PC-9 (cell line): ENCODE measurements at regions not wholly inside any gene's neighbourhood (a gene's known extent, or its start where the extent isn't known, plus 50 kb on each side); places are given as distances from the start of the nearest gene placed in this dataset.
"Not testable (repeated sequence)": the region's sequence is repeated elsewhere in the genome, so short reads cannot be mapped to it uniquely, and the experiment has no call there.

ENCODE experiments used
- BruUV-seq: library from RNA; stranded (reverse); fragments of 400-500 nt; replicated peaks from 2 replicates; lab custom pipeline; 2021; lab: Mats Ljungman, UMichigan
- CTCF ChIA-PET: fragments of 300-600 bp; sonication (Branson Sonifier 250); formaldehyde crosslinking; loops from one replicate; lab custom pipeline; 2022; ENCODE audit warnings: antibody characterized with exemption; lab: Charles Lee
- POLR2A ChIA-PET: fragments of 300-600 bp; sonication (Branson Sonifier 250); formaldehyde crosslinking; loops from one replicate; lab custom pipeline; 2022; ENCODE audit warnings: antibody characterized with exemption; ENCODE audit not compliant: unreplicated experiment; lab: Charles Lee
- DNase-seq, 2 experiments: peaks; one replicate each; pipeline versions ENCODE4 v3.0.0 to v3.0.0-alpha.2; 2015 to 2022; ENCODE audit warnings: mixed read lengths in 1 of 2
- H2AFZ ChIP-seq: fragments of 200-600 bp; sonication (generic); 2 replicates; pipeline ENCODE4 v1.8.1; 2017; ENCODE audit warnings: antibody characterized with exemption
- H3F3A ChIP-seq: fragments of 200-600 bp; sonication (generic); 2 replicates; pipeline ENCODE4 v1.8.1; 2017; ENCODE audit warnings: antibody characterized with exemption, mild to moderate bottlenecking, low read depth; ENCODE audit not compliant: insufficient read depth
- H3K27ac ChIP-seq: fragments of 200-600 bp; sonication (generic); 2 replicates; pipeline ENCODE4 v1.6.1; 2016; ENCODE audit warnings: mixed run types
- H3K27me3 ChIP-seq: fragments of 200-600 bp; sonication (generic); 2 replicates; pipeline ENCODE4 v1.6.1; 2016; ENCODE audit warnings: low read depth, mixed run types; ENCODE audit not compliant: insufficient read depth
- H3K36me3 ChIP-seq: fragments of 200-600 bp; sonication (generic); 2 replicates; pipeline ENCODE4 v1.6.1; 2016; ENCODE audit warnings: low read depth, mixed run types
- H3K4me1 ChIP-seq: fragments of 200-600 bp; sonication (generic); replicated peaks from 2 replicates; pipeline ENCODE4 v1.6.1; 2016; ENCODE audit warnings: mixed run types; ENCODE audit not compliant: insufficient read depth
- H3K4me2 ChIP-seq: fragments of 200-600 bp; sonication (generic); 2 replicates; pipeline ENCODE4 v1.6.1; 2017; ENCODE audit warnings: mixed run types
- H3K4me3 ChIP-seq: fragments of 200-600 bp; sonication (generic); 2 replicates; pipeline ENCODE4 v1.6.1; 2016; ENCODE audit warnings: mixed run types
- H3K79me2 ChIP-seq: fragments of 200-600 bp; sonication (generic); 2 replicates; pipeline ENCODE4 v1.6.1; 2017; ENCODE audit warnings: low read depth, mixed run types
- H3K9me2 ChIP-seq: fragments of 200-600 bp; sonication (generic); 2 replicates; pipeline ENCODE4 v1.8.1; 2017; ENCODE audit warnings: mild to moderate bottlenecking; ENCODE audit not compliant: insufficient read depth
- H3K9me3 ChIP-seq: fragments of 200-600 bp; sonication (generic); 2 replicates; pipeline ENCODE4 v1.8.1; 2016; ENCODE audit warnings: low read depth; ENCODE audit not compliant: insufficient read depth
- H4K20me1 ChIP-seq: fragments of 200-600 bp; sonication (generic); 2 replicates; pipeline ENCODE4 v1.8.1; 2017; ENCODE audit not compliant: insufficient read depth
- EZH2 ChIP-seq: fragments of 200-600 bp; sonication (generic); IDR thresholded peaks from 2 replicates; pipeline ENCODE4 v1.8.0; 2017; ENCODE audit warnings: antibody characterized with exemption, low read depth
- intact Hi-C: fragments of 100-400 bp; cut with micrococcal nuclease; formaldehyde crosslinking; loops from one replicate; pipeline ENCODE4 v1.10.0; 2022; ENCODE audit not compliant: unreplicated experiment
- TF ChIP-seq, protein P1 (sequence below): fragments of 200-600 bp; sonication (generic); conservative IDR thresholded peaks from 2 replicates; pipeline ENCODE4 v1.6.1; 2017; ENCODE audit warnings: mixed run types, antibody characterized with exemption, mild to moderate bottlenecking, moderate library complexity

GRCh38 chr12:47407463-47408129, 298.2 kb downstream of the RPAP3 start:
- CTCF ChIA-PET: interaction anchor here (1.3 kb wide), 1 partner anchor 375 kb away, joined by 3 read pairs; no protein-coding TSS in a partner anchor
- no peak for DNase-seq
- Histone ChIP-seq H3K4me3 (no peak overlapping the region), H3K9me2 (no peaks in the 10 kb centered on the region), H3K4me1 (no peaks in the 10 kb centered on the region), H3K4me2 (no peak overlapping the region), H3K27me3 (no peaks in the 10 kb centered on the region), H3K79me2 (no peaks in the 10 kb centered on the region), H3K27ac (no peak overlapping the region), H3F3A (no peaks in the 10 kb centered on the region), H3K9me3 (no peaks in the 10 kb centered on the region; the same call in 1 of the 2 replicates), H3K36me3 (no peaks in the 10 kb centered on the region), H4K20me1 (no peaks in the 10 kb centered on the region), H2AFZ (no peak overlapping the region)
- BruUV-seq: no TSS peak
- intact Hi-C loops: loop anchor here (1.0 kb wide), 1 partner anchor 375 kb away; no protein-coding TSS in a partner anchor
- POLR2A ChIA-PET: no interaction called here
- no peak for TF ChIP-seq EZH2
- TF ChIP-seq, protein P1, sequence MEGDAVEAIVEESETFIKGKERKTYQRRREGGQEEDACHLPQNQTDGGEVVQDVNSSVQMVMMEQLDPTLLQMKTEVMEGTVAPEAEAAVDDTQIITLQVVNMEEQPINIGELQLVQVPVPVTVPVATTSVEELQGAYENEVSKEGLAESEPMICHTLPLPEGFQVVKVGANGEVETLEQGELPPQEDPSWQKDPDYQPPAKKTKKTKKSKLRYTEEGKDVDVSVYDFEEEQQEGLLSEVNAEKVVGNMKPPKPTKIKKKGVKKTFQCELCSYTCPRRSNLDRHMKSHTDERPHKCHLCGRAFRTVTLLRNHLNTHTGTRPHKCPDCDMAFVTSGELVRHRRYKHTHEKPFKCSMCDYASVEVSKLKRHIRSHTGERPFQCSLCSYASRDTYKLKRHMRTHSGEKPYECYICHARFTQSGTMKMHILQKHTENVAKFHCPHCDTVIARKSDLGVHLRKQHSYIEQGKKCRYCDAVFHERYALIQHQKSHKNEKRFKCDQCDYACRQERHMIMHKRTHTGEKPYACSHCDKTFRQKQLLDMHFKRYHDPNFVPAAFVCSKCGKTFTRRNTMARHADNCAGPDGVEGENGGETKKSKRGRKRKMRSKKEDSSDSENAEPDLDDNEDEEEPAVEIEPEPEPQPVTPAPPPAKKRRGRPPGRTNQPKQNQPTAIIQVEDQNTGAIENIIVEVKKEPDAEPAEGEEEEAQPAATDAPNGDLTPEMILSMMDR: no peak

GRCh38 chr12:47403681-47404080, 302.1 kb downstream of the RPAP3 start:
- no peaks in the 10 kb centered on the region for H3K27me3 ChIP-seq
- no peak overlapping the region for H2AFZ ChIP-seq
- H3F3A ChIP-seq: no peaks in the 10 kb centered on the region
- no peak for DNase-seq
- POLR2A ChIA-PET: no interaction called here
- H3K9me3 ChIP-seq: peaks cover 11% of the 10 kb centered on the region
- no peaks in the 10 kb centered on the region; the same call in 1 of the 2 replicates for H3K9me2 ChIP-seq
- H3K4me3 ChIP-seq: no peak overlapping the region
- peaks cover 8% of the 10 kb centered on the region; the same call in 1 of the 2 replicates for H3K4me1 ChIP-seq
- TF ChIP-seq EZH2: no peak
- TF ChIP-seq, protein P1: no peak
- H3K36me3 ChIP-seq: no peaks in the 10 kb centered on the region
- H4K20me1 ChIP-seq: no peaks in the 10 kb centered on the region
- H3K27ac ChIP-seq: no peak overlapping the region
- no peaks in the 10 kb centered on the region for H3K79me2 ChIP-seq
- H3K4me2 ChIP-seq: no peak overlapping the region
- intact Hi-C loops: no loop called here
- CTCF ChIA-PET: interaction anchor here (0.6 kb wide), 1 partner anchor 1279 kb away, joined by 5 read pairs; no protein-coding TSS in a partner anchor
- no TSS peak for BruUV-seq

DNA sequence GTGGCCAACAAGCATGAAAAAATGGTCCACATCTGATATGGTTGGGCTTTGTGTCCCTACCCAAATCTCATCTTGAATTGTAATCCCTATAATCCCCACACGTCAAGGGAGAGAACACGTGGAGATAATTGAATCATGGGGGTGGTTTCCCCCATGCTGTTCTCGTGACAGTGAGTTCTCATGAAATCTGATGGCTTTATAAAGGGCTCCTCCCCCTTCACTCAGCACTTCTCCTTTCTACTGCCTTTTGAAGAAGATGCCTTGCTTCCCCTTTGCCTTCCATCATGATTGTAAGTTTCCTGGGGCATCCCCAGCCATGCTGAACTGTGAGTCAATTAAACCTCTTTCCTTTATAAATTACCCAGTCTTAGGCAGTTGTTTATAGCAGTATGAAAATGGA, 304.6 kb downstream of the RPAP3 start:
- H3K4me2 ChIP-seq, H3K9me2 ChIP-seq, H2AFZ ChIP-seq, H3F3A ChIP-seq, CTCF ChIA-PET, H4K20me1 ChIP-seq, H3K27ac ChIP-seq, BruUV-seq, H3K4me3 ChIP-seq, H3K79me2 ChIP-seq, H3K36me3 ChIP-seq, intact Hi-C loops, POLR2A ChIA-PET, DNase-seq, H3K27me3 ChIP-seq: not testable (repeated sequence)
- peaks cover 17% of the 10 kb centered on the region for H3K4me1 ChIP-seq
- H3K9me3 ChIP-seq: peaks cover 22% of the 10 kb centered on the region
